Stimulated activated CD8-positive, alpha-beta memory T cell treated with anti-CD3 and anti-CD28 coated beads, Interleukin-7, amount 100 ng/mL, for 48 hours (primary cell): ENCODE measurements at regions not wholly inside any gene's neighbourhood (a gene's known extent, or its start where the extent isn't known, plus 50 kb on each side); places are given as distances from the start of the nearest gene placed in this dataset.

Source experiments
- DNase-seq, 2 donors: peaks; one replicate each; pipeline ENCODE4 v3.0.0-alpha.2; 2020; ENCODE audit warnings: low read depth in 1 of 2; ENCODE audit errors: extremely low read depth in 1 of 2

GRCh38 chr10:130368761-130369560 lies 232.8 kb downstream of the GLRX3 start:
- no peak for DNase-seq

- DNase-seq, result no peak
Observed at GRCh38 chr10:130369645-130370381, 233.6 kb downstream of the GLRX3 start.

- DNase-seq, result no peak
Observed at GRCh38 chr10:130370721-130371120, 234.5 kb downstream of the GLRX3 start.

GRCh38 chr10:130371156-130371555 lies 235.0 kb downstream of the GLRX3 start:
- no peak for DNase-seq

GRCh38 chr10:130371666-130372065 lies 235.5 kb downstream of the GLRX3 start:
- no peak for DNase-seq

GRCh38 chr10:130372222-130372621 lies 236.0 kb downstream of the GLRX3 start:
- no peak for DNase-seq

GRCh38 chr10:130372866-130373265 lies 236.7 kb downstream of the GLRX3 start:
- no peak for DNase-seq

GRCh38 chr10:130377986-130378540 lies 241.9 kb downstream of the GLRX3 start:
- DNase-seq, result no peak

GRCh38 chr10:130378556-130379400 lies 242.6 kb downstream of the GLRX3 start:
- DNase-seq, result no peak

GRCh38 chr10:130380056-130380455 lies 243.9 kb downstream of the GLRX3 start:
- no peak for DNase-seq

- no peak for DNase-seq
Observed at GRCh38 chr10:130382031-130382430, 245.8 kb downstream of the GLRX3 start.

- DNase-seq, result no peak
Observed at GRCh38 chr10:130387936-130388580, 251.9 kb downstream of the GLRX3 start.

- DNase-seq, result no peak
Observed at GRCh38 chr10:130388746-130389145, 252.6 kb downstream of the GLRX3 start.

GRCh38 chr10:130389906-130390305 lies 253.7 kb downstream of the GLRX3 start:
- no peak for DNase-seq

GRCh38 chr10:130392031-130392430 lies 255.8 kb downstream of the GLRX3 start:
- DNase-seq, result no peak

GRCh38 chr10:130393342-130393741 lies 257.2 kb downstream of the GLRX3 start:
- DNase-seq, result no peak

- no peak for DNase-seq
Observed at GRCh38 chr10:130394832-130395231, 258.6 kb downstream of the GLRX3 start.

- DNase-seq, result no peak
Observed at GRCh38 chr10:130395248-130395936, 259.2 kb downstream of the GLRX3 start.

GRCh38 chr10:130396044-130396443 lies 259.9 kb downstream of the GLRX3 start:
- DNase-seq, result no peak
